Gastrocnemius medialis (tissue), 4 donors: ENCODE measurements at regions not wholly inside any gene's neighbourhood (a gene's known extent, or its start where the extent isn't known, plus 50 kb on each side); places are given as distances from the start of the nearest gene placed in this dataset.

ENCODE experiments used
- POLR2A ChIP-seq, 2 donors: fragments of 450-650 bp; IDR thresholded peaks; one replicate each; pipeline ENCODE4 v1.6.1; 2017; ENCODE audit warnings: antibody characterized with exemption in 2 of 2, mild to moderate bottlenecking in 2 of 2, moderate library complexity in 2 of 2
- TF ChIP-seq, protein P1 (sequence below), 5 experiments: fragments of 450-650 bp in 3 of 5; fragments of 200-600 bp in 2 of 5; sonication (generic) in 2 of 5; IDR thresholded peaks in 4 of 5; conservative IDR thresholded peaks in 1 of 5; 1 replicate in 4 of 5; 2 replicates in 1 of 5; pipeline ENCODE4 v1.5.1; 2016 to 2019; ENCODE audit warnings: antibody characterized with exemption in 5 of 5, mild to moderate bottlenecking in 3 of 5, moderate library complexity in 3 of 5

DNA sequence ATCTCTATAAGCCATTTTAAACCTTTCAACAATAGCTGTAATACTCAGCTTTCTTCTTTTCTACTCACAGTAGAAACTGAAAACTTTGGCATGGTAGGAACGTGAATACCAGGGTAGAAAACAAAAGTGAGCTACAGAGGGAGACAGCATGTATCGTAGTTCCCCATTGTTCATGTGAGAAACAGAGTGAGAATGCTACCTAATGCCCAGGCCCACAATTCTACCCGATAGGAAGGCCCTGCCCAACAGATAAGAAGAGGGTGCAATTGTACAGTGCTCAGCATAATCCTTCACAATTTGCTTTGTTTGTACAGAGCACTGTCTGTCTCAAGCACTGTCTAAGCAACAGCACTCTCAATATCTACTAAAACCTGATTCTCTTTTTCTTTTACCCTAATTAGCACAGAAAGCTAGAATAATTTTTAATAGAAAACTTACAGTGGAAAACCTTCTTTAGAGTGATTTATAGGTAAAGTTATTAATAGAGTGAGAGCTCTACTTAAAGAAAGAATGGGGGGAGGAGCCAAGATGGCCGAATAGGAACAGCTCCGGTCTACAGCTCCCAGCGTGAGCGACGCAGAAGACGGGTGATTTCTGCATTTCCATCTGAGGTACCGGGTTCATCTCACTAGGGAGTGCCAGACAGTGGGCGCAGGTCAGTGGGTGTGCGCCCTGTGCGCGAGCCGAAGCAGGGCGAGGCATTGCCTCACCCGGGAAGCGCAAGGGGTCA is 322.3 kb downstream of the EFNB2 start:
- TF ChIP-seq, protein P1, sequence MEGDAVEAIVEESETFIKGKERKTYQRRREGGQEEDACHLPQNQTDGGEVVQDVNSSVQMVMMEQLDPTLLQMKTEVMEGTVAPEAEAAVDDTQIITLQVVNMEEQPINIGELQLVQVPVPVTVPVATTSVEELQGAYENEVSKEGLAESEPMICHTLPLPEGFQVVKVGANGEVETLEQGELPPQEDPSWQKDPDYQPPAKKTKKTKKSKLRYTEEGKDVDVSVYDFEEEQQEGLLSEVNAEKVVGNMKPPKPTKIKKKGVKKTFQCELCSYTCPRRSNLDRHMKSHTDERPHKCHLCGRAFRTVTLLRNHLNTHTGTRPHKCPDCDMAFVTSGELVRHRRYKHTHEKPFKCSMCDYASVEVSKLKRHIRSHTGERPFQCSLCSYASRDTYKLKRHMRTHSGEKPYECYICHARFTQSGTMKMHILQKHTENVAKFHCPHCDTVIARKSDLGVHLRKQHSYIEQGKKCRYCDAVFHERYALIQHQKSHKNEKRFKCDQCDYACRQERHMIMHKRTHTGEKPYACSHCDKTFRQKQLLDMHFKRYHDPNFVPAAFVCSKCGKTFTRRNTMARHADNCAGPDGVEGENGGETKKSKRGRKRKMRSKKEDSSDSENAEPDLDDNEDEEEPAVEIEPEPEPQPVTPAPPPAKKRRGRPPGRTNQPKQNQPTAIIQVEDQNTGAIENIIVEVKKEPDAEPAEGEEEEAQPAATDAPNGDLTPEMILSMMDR (IDR thresholded peaks at IDR 0.05 in 4 of 5, conservative IDR thresholded peaks at IDR 0.05 in 1 of 5), result no peak
- no peak for TF ChIP-seq POLR2A (IDR thresholded peaks at IDR 0.05)
